KMS-11 (cell line): ENCODE measurements at regions not wholly inside any gene's neighbourhood (a gene's known extent, or its start where the extent isn't known, plus 50 kb on each side); places are given as distances from the start of the nearest gene placed in this dataset.

Source experiments
- H2AFZ ChIP-seq: fragments of 200-600 bp; sonication (generic); 2 replicates; pipeline ENCODE4 v1.6.1; 2016; ENCODE audit warnings: antibody characterized with exemption, mixed run types, low read depth
- H3K27ac ChIP-seq: fragments of 200-600 bp; sonication (generic); 2 replicates; pipeline ENCODE4 v1.6.1; 2016; ENCODE audit warnings: mild to moderate bottlenecking, mixed run types
- H3K27me3 ChIP-seq: fragments of 200-600 bp; sonication (generic); 2 replicates; pipeline ENCODE4 v1.6.1; 2017; ENCODE audit warnings: mild to moderate bottlenecking, low read depth, mixed run types, moderate library complexity; ENCODE audit not compliant: insufficient read depth
- H3K36me3 ChIP-seq: fragments of 200-600 bp; sonication (generic); 2 replicates; pipeline ENCODE4 v1.6.1; 2017; ENCODE audit warnings: mild to moderate bottlenecking, mixed run types; ENCODE audit not compliant: insufficient read depth
- H3K4me1 ChIP-seq: fragments of 200-600 bp; sonication (generic); 2 replicates; pipeline ENCODE4 v1.6.1; 2016; ENCODE audit warnings: mild to moderate bottlenecking, low read depth, mixed run types; ENCODE audit not compliant: poor library complexity, severe bottlenecking
- H3K4me2 ChIP-seq: fragments of 200-600 bp; sonication (generic); 2 replicates; pipeline ENCODE4 v1.7.0; 2016; ENCODE audit warnings: mild to moderate bottlenecking, mixed run types
- H3K4me3 ChIP-seq: fragments of 200-600 bp; sonication (generic); IDR thresholded peaks from 2 replicates; pipeline ENCODE4 v1.6.1; 2017; ENCODE audit warnings: low read depth, low read length, mixed read lengths; ENCODE audit not compliant: insufficient read depth
- H3K79me2 ChIP-seq: fragments of 200-600 bp; sonication (generic); 2 replicates; pipeline ENCODE4 v1.6.1; 2016; ENCODE audit warnings: low read depth, mixed run types; ENCODE audit not compliant: insufficient read depth
- H3K9ac ChIP-seq: fragments of 200-600 bp; sonication (generic); 2 replicates; pipeline ENCODE4 v1.6.1; 2016; ENCODE audit warnings: mild to moderate bottlenecking, mixed run types
- H4K20me1 ChIP-seq: fragments of 200-600 bp; sonication (generic); 2 replicates; pipeline ENCODE4 v1.6.1; 2016; ENCODE audit warnings: mild to moderate bottlenecking, mixed run types; ENCODE audit not compliant: insufficient read depth
- TF ChIP-seq, protein P1 (sequence below): fragments of 200-600 bp; sonication (generic); conservative IDR thresholded peaks from 2 replicates; pipeline ENCODE4 v1.6.1; 2017; ENCODE audit warnings: low read depth, mild to moderate bottlenecking, antibody characterized with exemption, low read length, moderate library complexity, mixed read lengths

DNA sequence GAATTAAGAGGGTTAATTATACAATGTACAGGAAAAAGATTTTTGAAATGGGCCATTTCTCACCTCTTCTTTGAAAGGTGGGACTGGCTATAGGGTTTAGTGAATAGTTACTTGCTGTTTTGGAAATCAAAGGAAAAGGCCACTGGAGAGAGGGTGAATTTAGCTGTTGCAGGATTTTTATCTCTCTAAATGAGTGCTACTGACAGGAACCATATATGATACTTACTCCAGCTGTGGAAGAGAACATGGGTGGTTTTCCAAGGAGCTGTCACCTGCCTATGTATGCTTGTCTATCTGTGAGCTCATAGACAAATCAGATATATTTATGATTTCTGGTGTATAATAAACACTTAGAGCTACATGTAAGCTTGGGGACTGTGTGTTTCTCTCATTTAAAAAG, 430.4 kb downstream of the MTX2 start:
- Histone ChIP-seq H3K4me2 (no peak overlapping the region), H3K36me3 (no peaks in the 10 kb centered on the region), H3K9ac (no peak overlapping the region), H4K20me1 (no peaks in the 10 kb centered on the region), H3K79me2 (no peaks in the 10 kb centered on the region), H3K27ac (no peak overlapping the region), H2AFZ (no peak overlapping the region), H3K27me3 (no peaks in the 10 kb centered on the region), H3K4me1 (no peaks in the 10 kb centered on the region), H3K4me3 (no peak overlapping the region)
- TF ChIP-seq, protein P1, sequence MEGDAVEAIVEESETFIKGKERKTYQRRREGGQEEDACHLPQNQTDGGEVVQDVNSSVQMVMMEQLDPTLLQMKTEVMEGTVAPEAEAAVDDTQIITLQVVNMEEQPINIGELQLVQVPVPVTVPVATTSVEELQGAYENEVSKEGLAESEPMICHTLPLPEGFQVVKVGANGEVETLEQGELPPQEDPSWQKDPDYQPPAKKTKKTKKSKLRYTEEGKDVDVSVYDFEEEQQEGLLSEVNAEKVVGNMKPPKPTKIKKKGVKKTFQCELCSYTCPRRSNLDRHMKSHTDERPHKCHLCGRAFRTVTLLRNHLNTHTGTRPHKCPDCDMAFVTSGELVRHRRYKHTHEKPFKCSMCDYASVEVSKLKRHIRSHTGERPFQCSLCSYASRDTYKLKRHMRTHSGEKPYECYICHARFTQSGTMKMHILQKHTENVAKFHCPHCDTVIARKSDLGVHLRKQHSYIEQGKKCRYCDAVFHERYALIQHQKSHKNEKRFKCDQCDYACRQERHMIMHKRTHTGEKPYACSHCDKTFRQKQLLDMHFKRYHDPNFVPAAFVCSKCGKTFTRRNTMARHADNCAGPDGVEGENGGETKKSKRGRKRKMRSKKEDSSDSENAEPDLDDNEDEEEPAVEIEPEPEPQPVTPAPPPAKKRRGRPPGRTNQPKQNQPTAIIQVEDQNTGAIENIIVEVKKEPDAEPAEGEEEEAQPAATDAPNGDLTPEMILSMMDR, result no peak

DNA sequence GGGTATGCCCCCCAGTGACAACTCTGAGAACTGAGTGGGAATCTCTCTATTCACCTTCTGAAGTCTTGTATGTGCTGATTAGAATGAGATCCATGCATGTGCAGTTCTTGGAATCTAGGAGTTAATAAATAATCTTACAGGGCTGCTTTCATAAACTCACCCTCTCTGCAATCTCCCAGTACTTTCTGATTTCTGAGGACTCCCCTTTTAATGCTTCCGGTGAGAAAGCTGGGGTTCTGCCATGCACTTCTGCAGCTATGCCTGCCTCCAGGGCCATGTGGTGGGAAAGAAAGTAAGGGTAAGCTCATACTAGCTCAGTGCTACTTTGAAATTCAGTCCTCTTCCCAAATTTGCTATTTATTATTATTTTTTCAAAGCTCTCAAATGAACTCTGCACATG, 432.9 kb downstream of the MTX2 start:
- H4K20me1 ChIP-seq, result no peaks in the 10 kb centered on the region
- H3K27ac ChIP-seq, result no peak overlapping the region
- TF ChIP-seq, protein P1, result no peak
- no peak overlapping the region for H3K4me3 ChIP-seq
- no peaks in the 10 kb centered on the region for H3K27me3 ChIP-seq
- no peak overlapping the region for H3K9ac ChIP-seq
- H2AFZ ChIP-seq, result no peak overlapping the region
- no peaks in the 10 kb centered on the region for H3K36me3 ChIP-seq
- no peaks in the 10 kb centered on the region for H3K79me2 ChIP-seq
- no peak overlapping the region for H3K4me2 ChIP-seq
- no peaks in the 10 kb centered on the region for H3K4me1 ChIP-seq

DNA sequence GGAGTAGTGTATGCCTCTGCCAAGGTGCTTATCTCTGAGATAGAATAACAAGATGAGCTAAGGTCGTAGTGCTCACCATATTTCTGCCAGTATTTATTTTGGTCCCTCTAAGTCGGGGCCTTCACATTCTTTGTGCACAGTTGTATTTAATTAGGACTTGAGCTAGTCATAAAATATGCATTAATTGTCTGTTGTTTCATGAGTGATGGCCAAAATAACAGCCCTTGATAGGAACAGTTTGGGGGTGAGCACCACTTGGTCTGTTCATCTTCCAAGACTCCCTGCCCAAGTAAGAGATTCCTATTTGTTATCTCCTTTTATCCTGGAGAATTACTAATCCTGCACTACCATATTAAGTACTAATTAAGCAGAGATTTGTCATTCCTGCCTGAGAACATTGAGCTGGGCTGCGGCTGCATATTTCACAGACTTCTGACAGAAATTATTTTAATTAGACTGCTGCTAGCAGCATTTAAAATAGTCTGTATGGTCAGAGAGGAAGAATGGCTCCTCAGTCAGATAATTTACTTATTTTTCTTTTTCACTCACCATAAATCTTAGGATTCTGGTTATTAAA, 435.1 kb downstream of the MTX2 start:
- no peaks in the 10 kb centered on the region for H4K20me1 ChIP-seq
- no peak overlapping the region for H3K4me3 ChIP-seq
- H3K4me1 ChIP-seq, result no peaks in the 10 kb centered on the region
- no peaks in the 10 kb centered on the region for H3K27me3 ChIP-seq
- H3K36me3 ChIP-seq, result no peaks in the 10 kb centered on the region
- H3K9ac ChIP-seq, result no peak overlapping the region
- no peaks in the 10 kb centered on the region for H3K79me2 ChIP-seq
- TF ChIP-seq, protein P1, result no peak
- H3K27ac ChIP-seq, result no peak overlapping the region
- no peak overlapping the region for H3K4me2 ChIP-seq
- H2AFZ ChIP-seq, result no peak overlapping the region

DNA sequence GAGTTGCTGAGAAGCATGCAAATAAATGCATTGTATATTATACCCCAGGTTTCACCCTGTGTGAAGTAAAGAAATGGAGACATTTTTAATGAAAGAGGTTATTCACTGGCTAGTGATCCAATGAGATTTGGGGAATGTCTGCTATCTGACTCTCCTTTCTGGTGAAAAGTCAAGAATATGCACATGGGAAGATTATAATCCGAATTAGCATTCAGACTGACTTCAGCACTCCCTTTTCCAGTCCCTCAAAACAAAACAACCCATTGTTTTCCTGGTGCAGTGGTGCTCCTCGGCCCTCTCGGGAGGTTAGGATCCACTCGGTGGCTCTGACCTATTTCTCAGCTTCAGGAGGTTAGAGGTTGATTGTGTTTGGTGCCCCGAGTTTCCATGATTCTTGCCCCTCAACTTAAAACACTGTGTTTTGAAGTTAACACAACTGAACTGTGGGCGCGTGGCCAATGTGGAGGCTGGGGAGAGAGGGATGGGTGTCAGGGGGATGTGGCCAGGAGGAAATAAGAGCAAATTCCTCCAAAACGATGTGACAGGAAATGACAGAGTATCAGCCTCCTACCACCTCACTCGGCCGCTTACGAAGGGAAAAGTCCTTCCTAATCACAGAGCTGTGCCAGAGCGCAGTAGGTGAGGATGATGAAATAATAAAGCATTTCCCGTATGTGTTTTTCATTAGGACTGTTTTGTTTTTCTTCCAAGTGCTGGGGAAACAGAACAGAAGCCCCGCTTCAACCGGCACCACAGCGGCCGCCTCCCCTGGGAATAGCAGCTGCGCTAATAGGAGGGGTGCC, 440.1 kb downstream of the MTX2 start:
- Histone ChIP-seq H3K27me3 (no peaks in the 10 kb centered on the region), H3K4me2 (no peak overlapping the region), H4K20me1 (no peaks in the 10 kb centered on the region), H3K36me3 (no peaks in the 10 kb centered on the region), H3K27ac (no peak overlapping the region), H3K4me3 (no peak overlapping the region), H3K4me1 (no peaks in the 10 kb centered on the region), H2AFZ (no peak overlapping the region), H3K79me2 (no peaks in the 10 kb centered on the region), H3K9ac (no peak overlapping the region)
- TF ChIP-seq, protein P1, result no peak
